Fibroblast of lung (primary cell): ENCODE measurements at regions not wholly inside any gene's neighbourhood (a gene's known extent, or its start where the extent isn't known, plus 50 kb on each side); places are given as distances from the start of the nearest gene placed in this dataset.

Experiments used
- DNase-seq, 2 donors: peaks; one replicate each; pipeline versions ENCODE4 v3.0.0 to v3.0.0-alpha.2; 2010; ENCODE audit warnings: low read depth in 2 of 2
- H2AFZ ChIP-seq: 2 replicates; pipeline ENCODE4 v1.5.1; 2012; ENCODE audit warnings: low read length, control low read depth, inconsistent platforms
- H3K27ac ChIP-seq: 2 replicates; pipeline ENCODE4 v1.5.1; 2011; ENCODE audit warnings: low read length, control low read depth; ENCODE audit not compliant: insufficient read depth
- H3K27me3 ChIP-seq: 2 replicates; pipeline ENCODE4 v1.5.1; 2011; ENCODE audit warnings: mild to moderate bottlenecking, low read length; ENCODE audit not compliant: control insufficient read depth, insufficient read depth
- H3K36me3 ChIP-seq: 2 replicates; pipeline ENCODE4 v1.5.1; 2011; ENCODE audit warnings: low read length; ENCODE audit not compliant: control insufficient read depth, insufficient read depth
- H3K4me1 ChIP-seq: 2 replicates; pipeline ENCODE4 v1.5.1; 2011; ENCODE audit warnings: low read length; ENCODE audit not compliant: control insufficient read depth, insufficient read depth; ENCODE audit errors: extremely low read depth
- H3K4me2 ChIP-seq: 2 replicates; pipeline ENCODE4 v1.5.1; 2011; ENCODE audit warnings: low read length, control low read depth; ENCODE audit not compliant: insufficient read depth; ENCODE audit errors: extremely low read depth
- H3K4me3 ChIP-seq, 4 experiments: fragments of 200-600 bp in 1 of 4; sonication (generic) in 1 of 4; replicated peaks in 1 of 4; 2 replicates each; pipeline ENCODE4 v1.5.1; 2011 to 2016; ENCODE audit warnings: low read length in 4 of 4, low read depth in 3 of 4, mild to moderate bottlenecking in 3 of 4, control low read depth in 2 of 4, inconsistent platforms in 1 of 4, mixed read lengths in 1 of 4; ENCODE audit not compliant: insufficient read depth in 1 of 4; ENCODE audit errors: control extremely low read depth in 1 of 4
- H3K79me2 ChIP-seq: 2 replicates; pipeline ENCODE4 v1.5.1; 2012; ENCODE audit warnings: mild to moderate bottlenecking, low read length, inconsistent platforms; ENCODE audit not compliant: control insufficient read depth, insufficient read depth
- H3K9ac ChIP-seq: 2 replicates; pipeline ENCODE4 v1.5.1; 2011; ENCODE audit warnings: mild to moderate bottlenecking, low read length, control low read depth; ENCODE audit not compliant: insufficient read depth
- H3K9me3 ChIP-seq: 2 replicates; pipeline ENCODE4 v1.5.1; 2012; ENCODE audit warnings: low read depth, low read length; ENCODE audit not compliant: control insufficient read depth, insufficient read depth
- H4K20me1 ChIP-seq: 2 replicates; pipeline ENCODE4 v1.5.1; 2011; ENCODE audit warnings: low read length; ENCODE audit not compliant: control insufficient read depth, insufficient read depth; ENCODE audit errors: extremely low read depth
- CTCF ChIP-seq, 2 donors: IDR thresholded peaks in 1 of 2; conservative IDR thresholded peaks in 1 of 2; 1 replicate in 1 of 2; 2 replicates in 1 of 2; pipeline ENCODE4 v1.5.1; 2011 to 2012; ENCODE audit warnings: low read length in 2 of 2, control low read depth in 1 of 2, inconsistent platforms in 1 of 2, low read depth in 1 of 2, mild to moderate bottlenecking in 1 of 2
- EZH2 ChIP-seq: IDR thresholded peaks from 2 replicates; pipeline ENCODE4 v1.5.1; 2012; ENCODE audit warnings: low read length, control low read depth, mild to moderate bottlenecking; ENCODE audit errors: missing control alignments

GRCh38 chr2:57373530-57373929, 673.1 kb upstream of the VRK2 start:
- Histone ChIP-seq H3K4me2 (no peak overlapping the region), H3K36me3 (no peaks in the 10 kb centered on the region), H3K27ac (no peak overlapping the region), H3K4me3 (no peak overlapping the region), H3K9me3 (no peaks in the 10 kb centered on the region), H3K27me3 (no peaks in the 10 kb centered on the region), H3K4me1 (no peaks in the 10 kb centered on the region), H2AFZ (no peak overlapping the region), H3K79me2 (no peaks in the 10 kb centered on the region), H4K20me1 (no peaks in the 10 kb centered on the region), H3K9ac (no peak overlapping the region)
- peak; percentile 18 to 79 for DNase-seq
- TF ChIP-seq CTCF (conservative IDR thresholded peaks at IDR 0.05 in 1 of 2, IDR thresholded peaks at IDR 0.05 in 1 of 2; ENCODE audit: low read depth in 1 of 2, low read length in 2 of 2) (no peak), EZH2 (no peak)

GRCh38 chr2:57376985-57377384, 669.6 kb upstream of the VRK2 start:
- H3K9me3 ChIP-seq = no peaks in the 10 kb centered on the region
- TF ChIP-seq CTCF (conservative IDR thresholded peaks at IDR 0.05 in 1 of 2, IDR thresholded peaks at IDR 0.05 in 1 of 2; ENCODE audit: low read depth in 1 of 2, low read length in 2 of 2) = peak in 1 of 2 donors; percentile 4
- no peak for TF ChIP-seq EZH2
- no peak overlapping the region for H3K27ac ChIP-seq
- H4K20me1 ChIP-seq = no peaks in the 10 kb centered on the region
- no peaks in the 10 kb centered on the region for H3K27me3 ChIP-seq
- no peak overlapping the region for H3K4me2 ChIP-seq
- H3K36me3 ChIP-seq = no peaks in the 10 kb centered on the region
- no peak overlapping the region for H3K9ac ChIP-seq
- no peaks in the 10 kb centered on the region for H3K4me1 ChIP-seq
- no peaks in the 10 kb centered on the region for H3K79me2 ChIP-seq
- no peak overlapping the region for H3K4me3 ChIP-seq
- DNase-seq = no peak
- H2AFZ ChIP-seq = no peak overlapping the region

- TF ChIP-seq EZH2 (no peak), CTCF (conservative IDR thresholded peaks at IDR 0.05 in 1 of 2, IDR thresholded peaks at IDR 0.05 in 1 of 2; ENCODE audit: low read depth in 1 of 2, low read length in 2 of 2) (no peak)
- H4K20me1 ChIP-seq = no peaks in the 10 kb centered on the region
- no peaks in the 10 kb centered on the region for H3K27me3 ChIP-seq
- no peaks in the 10 kb centered on the region for H3K79me2 ChIP-seq
- H3K9me3 ChIP-seq = no peaks in the 10 kb centered on the region
- no peak overlapping the region for H3K9ac ChIP-seq
- H3K27ac ChIP-seq = no peak overlapping the region
- DNase-seq = no peak
- H3K4me1 ChIP-seq = no peaks in the 10 kb centered on the region
- H2AFZ ChIP-seq = no peak overlapping the region
- no peak overlapping the region for H3K4me2 ChIP-seq
- H3K36me3 ChIP-seq = no peaks in the 10 kb centered on the region
- H3K4me3 ChIP-seq = no peak overlapping the region
These were observed 660.3 kb upstream of the VRK2 start for GRCh38 chr2:57386305-57386704.
